Adrenal gland (tissue), 9 donors: ENCODE measurements at regions not wholly inside any gene's neighbourhood (a gene's known extent, or its start where the extent isn't known, plus 50 kb on each side); places are given as distances from the start of the nearest gene placed in this dataset.

Experiments used
- DNase-seq, 7 donors: peaks; one replicate each; pipeline ENCODE4 v3.0.0-alpha.2; 2019 to 2020
- H3K27ac ChIP-seq, 5 donors: fragments of 200-600 bp; sonication (generic) in 4 of 5; 1 replicate in 3 of 5; 2 replicates in 2 of 5; pipeline versions ENCODE4 v1.5.1 to v1.8.0; 2016 to 2020; ENCODE audit warnings: mild to moderate bottlenecking in 1 of 5
- H3K27me3 ChIP-seq: fragments of 200-600 bp; 2 replicates; pipeline ENCODE4 v1.8.0; 2021
- H3K36me3 ChIP-seq, 2 donors: fragments of 200-600 bp; replicated peaks in 1 of 2; 1 replicate in 1 of 2; 2 replicates in 1 of 2; pipeline versions ENCODE4 v1.5.1 to v1.8.0; 2018 to 2022
- H3K4me1 ChIP-seq, 2 donors: fragments of 200-600 bp; replicated peaks in 1 of 2; 1 replicate in 1 of 2; 2 replicates in 1 of 2; pipeline versions ENCODE4 v1.5.1 to v1.8.0; 2018 to 2021
- H3K4me3 ChIP-seq, 4 donors: fragments of 200-600 bp; sonication (generic) in 3 of 4; one replicate each; pipeline ENCODE4 v1.5.1; 2016 to 2018
- H3K9me3 ChIP-seq, 3 donors: fragments of 200-600 bp; sonication (generic) in 1 of 3; replicated peaks in 1 of 3; 1 replicate in 2 of 3; 2 replicates in 1 of 3; pipeline versions ENCODE4 v1.5.1 to v1.8.0; 2016 to 2021
- CTCF ChIP-seq, 6 experiments: fragments of 450-650 bp in 4 of 6; fragments of 200-600 bp in 2 of 6; sonication (generic) in 1 of 6; IDR thresholded peaks; 1 replicate in 5 of 6; 2 replicates in 1 of 6; pipeline versions ENCODE4 v1.5.1 to v1.8.0; 2016 to 2021; ENCODE audit warnings: antibody characterized with exemption in 6 of 6, mild to moderate bottlenecking in 2 of 6, moderate library complexity in 1 of 6
- POLR2A ChIP-seq, 2 donors: fragments of 450-650 bp; IDR thresholded peaks; one replicate each; pipeline ENCODE4 v1.6.1; 2017; ENCODE audit warnings: antibody characterized with exemption in 2 of 2, mild to moderate bottlenecking in 2 of 2, moderate library complexity in 1 of 2
- WGBS, 4 donors: extraction: QIAGEN DNeasy Blood & Tissue Kit in 2 of 4; methylation state at CpG; one replicate each; pipeline versions ENCODE4 v1.1.5 to v1.1.7; 2013 to 2017; 5-methylcytosine and 5-hydroxymethylcytosine counted together
- intact Hi-C, 2 donors: fragments of 100-400 bp; cut with DNase I; formaldehyde crosslinking; loops; one replicate each; pipeline versions ENCODE4 v1.14.1 to v1.15.0; 2022 to 2023
- donor health status: healthy with polysubstance abuse.
- donor health status: Bipolar disorder and iron deficiency.
- donor health status: DM: yes; HTN: yes; CAD: no.
- donor health status: DM: no; HTN: no; CAD: no.
- donor health status: DM: no; HTN: no; CAD: no.

GRCh38 chr15:62610265-62610869 is 432.2 kb upstream of the TPM1 start:
- no peaks in the 10 kb centered on the region for H3K27me3 ChIP-seq
- no peaks in the 10 kb centered on the region for H3K9me3 ChIP-seq
- no peak overlapping the region for H3K27ac ChIP-seq
- intact Hi-C loops, result no loop called here
- peaks cover 0 to 4% of the 10 kb centered on the region in 2 donors for H3K4me1 ChIP-seq
- TF ChIP-seq POLR2A (IDR thresholded peaks at IDR 0.05), result no peak
- no peak for TF ChIP-seq CTCF (IDR thresholded peaks at IDR 0.05)
- 70 to 78% (median 73%) methylated on average over 6 of the region's 6 CpGs for WGBS, 4 donors
- DNase-seq, result no peak
- no peaks in the 10 kb centered on the region for H3K36me3 ChIP-seq
- H3K4me3 ChIP-seq, result no peak overlapping the region

- no peak for TF ChIP-seq CTCF (IDR thresholded peaks at IDR 0.05)
- TF ChIP-seq POLR2A (IDR thresholded peaks at IDR 0.05), result no peak
- no peaks in the 10 kb centered on the region for H3K9me3 ChIP-seq
- no peak for DNase-seq
- H3K4me3 ChIP-seq, result no peak overlapping the region
- intact Hi-C loops, result no loop called here
- peaks cover 0 to 4% of the 10 kb centered on the region in 2 donors for H3K4me1 ChIP-seq
- H3K36me3 ChIP-seq, result no peaks in the 10 kb centered on the region
- 91 to 99% (median 94%) methylated on average over 2 of the region's 2 CpGs for WGBS, 4 donors
- H3K27me3 ChIP-seq, result no peaks in the 10 kb centered on the region
- no peak overlapping the region for H3K27ac ChIP-seq
These were observed 431.5 kb upstream of the TPM1 start for GRCh38 chr15:62611002-62611401.

- TF ChIP-seq CTCF (IDR thresholded peaks at IDR 0.05), result no peak
- TF ChIP-seq POLR2A (IDR thresholded peaks at IDR 0.05), result no peak
- DNase-seq, result no peak
- peaks cover 0 to under 1% of the 10 kb centered on the region in 2 donors for H3K4me1 ChIP-seq
- no peaks in the 10 kb centered on the region for H3K9me3 ChIP-seq
- no peaks in the 10 kb centered on the region for H3K27me3 ChIP-seq
- no peaks in the 10 kb centered on the region for H3K36me3 ChIP-seq
- intact Hi-C loops, result no loop called here
- 72 to 83% (median 81%) methylated on average over 5 of the region's 5 CpGs for WGBS, 4 donors
- no peak overlapping the region for H3K4me3 ChIP-seq
- no peak overlapping the region for H3K27ac ChIP-seq
These were observed 430.3 kb upstream of the TPM1 start for GRCh38 chr15:62612183-62612733.

- WGBS, 4 donors, result 90 to 98% (median 95%) methylated on average over 2 of the region's 2 CpGs
- no peak for DNase-seq
- no peaks in the 10 kb centered on the region for H3K9me3 ChIP-seq
- H3K4me1 ChIP-seq, result no peaks in the 10 kb centered on the region
- no peaks in the 10 kb centered on the region for H3K36me3 ChIP-seq
- intact Hi-C loops, result no loop called here
- no peak overlapping the region for H3K4me3 ChIP-seq
- H3K27ac ChIP-seq, result no peak overlapping the region
- no peaks in the 10 kb centered on the region for H3K27me3 ChIP-seq
- no peak for TF ChIP-seq CTCF (IDR thresholded peaks at IDR 0.05)
These were observed 429.8 kb upstream of the TPM1 start for GRCh38 chr15:62612771-62613170.
